Gastrocnemius medialis (tissue), 4 donors: ENCODE measurements at regions not wholly inside any gene's neighbourhood (a gene's known extent, or its start where the extent isn't known, plus 50 kb on each side); places are given as distances from the start of the nearest gene placed in this dataset.

Source experiments
- CTCF ChIP-seq, 5 experiments: fragments of 450-650 bp in 3 of 5; fragments of 200-600 bp in 2 of 5; sonication (generic) in 2 of 5; IDR thresholded peaks in 4 of 5; conservative IDR thresholded peaks in 1 of 5; 1 replicate in 4 of 5; 2 replicates in 1 of 5; pipeline ENCODE4 v1.5.1; 2016 to 2019; ENCODE audit warnings: antibody characterized with exemption in 5 of 5, mild to moderate bottlenecking in 3 of 5, moderate library complexity in 3 of 5
- POLR2A ChIP-seq, 2 donors: fragments of 450-650 bp; IDR thresholded peaks; one replicate each; pipeline ENCODE4 v1.6.1; 2017; ENCODE audit warnings: antibody characterized with exemption in 2 of 2, mild to moderate bottlenecking in 2 of 2, moderate library complexity in 2 of 2

GRCh38 chr9:13975611-13976290, 338.2 kb downstream of the NFIB start:
- TF ChIP-seq CTCF (IDR thresholded peaks at IDR 0.05 in 4 of 5, conservative IDR thresholded peaks at IDR 0.05 in 1 of 5) (no peak), POLR2A (IDR thresholded peaks at IDR 0.05) (no peak)
